GM12865 (cell line): ENCODE measurements at regions not wholly inside any gene's neighbourhood (a gene's known extent, or its start where the extent isn't known, plus 50 kb on each side); places are given as distances from the start of the nearest gene placed in this dataset.

Experiments used
- DNase-seq: peaks from one replicate; pipeline ENCODE4 v3.0.0; 2010; ENCODE audit warnings: low read depth
- H3K4me3 ChIP-seq: 2 replicates; pipeline ENCODE4 v1.5.1; 2011; ENCODE audit warnings: mild to moderate bottlenecking, low read depth, low read length, control low read depth
- CTCF ChIP-seq: IDR thresholded peaks from 2 replicates; pipeline ENCODE4 v1.5.1; 2011; ENCODE audit warnings: low read length, control low read depth, low read depth, inconsistent platforms; ENCODE audit not compliant: insufficient read depth; ENCODE audit errors: missing control alignments

DNA sequence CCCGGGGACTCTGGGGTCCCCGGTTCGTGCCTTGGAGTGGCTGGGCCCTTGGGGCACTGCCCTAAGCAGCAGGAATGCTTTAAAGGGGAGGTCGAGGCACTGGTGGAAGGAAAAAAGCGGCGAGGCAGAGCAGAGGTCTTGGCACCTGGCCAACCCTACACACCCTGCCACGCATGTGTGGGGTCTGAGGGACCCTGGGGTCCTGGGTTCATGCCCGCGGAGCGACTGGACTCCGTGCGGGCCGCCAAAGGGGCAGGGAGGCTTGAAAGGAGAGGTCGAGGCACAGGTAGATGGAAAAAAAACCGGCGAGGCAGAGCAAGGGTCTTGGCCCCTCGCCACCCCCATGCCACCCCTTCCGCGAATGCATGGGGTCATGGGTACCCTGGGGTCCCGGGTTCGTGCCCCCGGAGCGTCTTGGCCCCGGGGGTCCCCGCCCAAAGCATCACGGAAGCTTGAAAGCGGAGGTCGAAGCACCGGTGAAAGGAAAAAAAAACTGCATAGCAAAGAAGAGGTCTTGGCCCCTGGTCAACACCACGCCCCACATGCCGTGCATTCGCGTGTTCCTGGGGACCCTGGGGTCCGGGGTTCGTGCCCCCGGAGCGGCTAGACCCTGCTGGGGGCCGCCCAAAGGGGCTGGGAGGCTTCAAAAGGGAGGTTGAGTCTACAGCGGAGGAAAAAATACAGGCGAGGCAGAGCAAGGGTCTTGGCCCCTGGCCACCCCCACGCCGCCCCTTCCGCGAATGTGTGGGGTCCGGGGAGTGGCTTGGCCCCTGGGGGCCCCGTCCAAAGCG is 312.9 kb downstream of the ALG10 start:
- H3K4me3 ChIP-seq: no peak overlapping the region
- no peak for TF ChIP-seq CTCF
- no peak for DNase-seq

GRCh38 chr12:34335819-34336262 is 313.5 kb downstream of the ALG10 start:
- no peak overlapping the region for H3K4me3 ChIP-seq
- DNase-seq: no peak
- TF ChIP-seq CTCF: no peak

DNA sequence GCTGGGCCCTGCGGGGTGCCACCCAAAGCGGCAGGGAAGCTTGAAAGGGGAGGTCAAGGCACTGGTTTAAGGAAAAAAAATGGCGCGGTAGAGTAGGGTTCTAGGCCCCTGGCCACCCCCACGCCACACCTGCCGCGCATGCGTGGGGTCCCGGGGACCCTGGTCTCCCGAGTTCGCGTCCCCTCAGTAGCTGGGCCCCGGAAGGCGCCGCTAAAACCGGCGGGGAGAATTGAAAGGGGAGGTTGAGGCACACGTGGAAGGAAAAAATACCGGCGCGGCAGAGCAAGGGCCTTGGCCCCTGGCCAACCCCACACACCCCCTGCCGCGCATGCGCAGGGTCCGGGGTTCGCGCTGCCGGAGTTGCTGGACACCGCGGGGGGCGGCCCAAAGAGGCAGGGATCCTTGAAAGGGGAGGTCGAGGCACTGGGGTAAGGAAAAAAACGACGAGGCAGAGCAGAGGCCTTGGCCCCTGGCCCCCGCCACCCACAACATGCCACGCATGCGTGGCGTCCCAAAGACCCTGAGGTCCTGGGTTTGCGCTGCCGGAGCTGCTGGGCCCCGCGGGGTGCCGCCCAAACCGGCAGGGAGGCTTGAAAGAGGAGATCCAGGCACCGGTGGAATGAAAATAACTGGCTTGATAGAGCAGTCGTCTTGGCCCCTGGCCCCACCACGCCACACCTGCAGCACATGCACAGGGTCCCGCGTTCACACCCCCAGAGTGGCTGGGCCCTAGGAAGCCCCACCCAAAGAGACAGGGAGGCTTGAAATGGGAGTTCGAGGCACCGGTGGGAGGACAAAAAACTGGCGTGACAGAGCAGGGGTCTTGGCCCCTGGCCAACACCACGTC is 314.5 kb downstream of the ALG10 start:
- H3K4me3 ChIP-seq: no peak overlapping the region
- DNase-seq: no peak
- TF ChIP-seq CTCF: no peak

DNA sequence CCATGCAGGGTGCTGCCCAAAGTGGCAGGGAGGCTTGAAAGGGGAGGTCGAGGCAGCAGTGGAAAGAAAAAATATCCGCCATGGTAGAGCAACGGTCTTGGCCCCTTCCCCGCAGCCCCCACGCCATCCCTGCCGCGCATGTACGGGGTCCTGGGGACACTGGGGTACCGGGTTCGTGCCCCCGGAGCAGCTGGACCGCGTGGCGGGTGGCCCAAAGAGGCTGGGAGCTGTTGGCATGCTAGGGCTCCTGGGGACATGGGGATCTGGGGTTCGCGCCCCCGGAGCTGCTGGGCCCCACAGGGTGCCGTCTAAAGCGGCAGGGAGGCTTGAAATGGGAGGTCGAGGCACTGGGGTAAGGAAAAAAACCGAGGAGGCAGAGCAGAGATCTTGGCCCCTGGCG is 316.5 kb downstream of the ALG10 start:
- DNase-seq: no peak
- no peak overlapping the region for H3K4me3 ChIP-seq
- TF ChIP-seq CTCF: no peak

DNA sequence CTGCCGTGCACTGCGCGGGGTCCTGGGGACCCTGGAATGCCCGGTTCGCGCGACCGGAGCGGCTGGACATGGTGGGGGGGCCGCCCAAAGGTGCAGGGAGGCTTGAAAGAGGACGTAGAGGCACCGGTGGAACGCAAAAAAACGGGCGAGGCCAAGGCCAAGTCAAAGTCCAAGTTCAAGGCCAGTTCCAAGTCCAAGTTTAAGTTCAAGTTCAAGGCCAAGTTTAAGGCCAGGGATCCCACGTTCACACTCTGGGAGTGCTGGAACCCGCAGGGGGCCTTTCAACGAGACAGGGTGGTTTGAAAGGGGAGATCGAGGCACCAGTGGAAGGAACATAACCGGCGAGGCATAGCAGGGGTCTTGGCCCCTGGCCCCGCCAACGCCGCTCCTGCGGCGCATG is 317.6 kb downstream of the ALG10 start:
- no peak for TF ChIP-seq CTCF
- no peak overlapping the region for H3K4me3 ChIP-seq
- no peak for DNase-seq

- DNase-seq: no peak
- TF ChIP-seq CTCF: no peak
- H3K4me3 ChIP-seq: no peak overlapping the region
Measured at GRCh38 chr12:34340534-34341361, 318.5 kb downstream of the ALG10 start.
